OCI-M2 (cell line): ENCODE measurements at regions not wholly inside any gene's neighbourhood (a gene's known extent, or its start where the extent isn't known, plus 50 kb on each side); places are given as distances from the start of the nearest gene placed in this dataset.
"Not testable (repeated sequence)": the region's sequence is repeated elsewhere in the genome, so short reads cannot be mapped to it uniquely, and the experiment has no call there.

Experiments
- DNase-seq: peaks from one replicate; lab custom pipeline; 2025; ENCODE audit not compliant: unreplicated experiment; lab: John Stamatoyannopoulos, UW

GRCh38 chr5:28313953-28314352, 1275.6 kb upstream of the CDH9 start:
- DNase-seq: no peak

- no peak for DNase-seq
Observed at GRCh38 chr5:28313321-28313951, 1275.0 kb upstream of the CDH9 start.

GRCh38 chr5:28310696-28311095, 1272.3 kb upstream of the CDH9 start:
- DNase-seq: no peak

- DNase-seq: no peak
Observed at GRCh38 chr5:28305891-28306290, 1267.5 kb upstream of the CDH9 start.

GRCh38 chr5:28301712-28302111, 1263.3 kb upstream of the CDH9 start:
- DNase-seq: no peak

GRCh38 chr5:28296254-28297013, 1258.0 kb upstream of the CDH9 start:
- no peak for DNase-seq

- not testable (repeated sequence) for DNase-seq
Observed at GRCh38 chr5:28287021-28287420, 1248.6 kb upstream of the CDH9 start.

- no peak for DNase-seq
Observed at GRCh38 chr5:28286566-28286965, 1248.2 kb upstream of the CDH9 start.

GRCh38 chr5:28284788-28285187, 1246.4 kb upstream of the CDH9 start:
- no peak for DNase-seq

- no peak for DNase-seq
Observed at GRCh38 chr5:28281351-28281750, 1243.0 kb upstream of the CDH9 start.

- no peak for DNase-seq
Observed at GRCh38 chr5:28275931-28276330, 1237.5 kb upstream of the CDH9 start.

GRCh38 chr5:28269978-28270377, 1231.6 kb upstream of the CDH9 start:
- DNase-seq: no peak

GRCh38 chr5:28265877-28266276, 1227.5 kb upstream of the CDH9 start:
- DNase-seq: no peak

- DNase-seq: no peak
Observed at GRCh38 chr5:28254846-28255245, 1216.5 kb upstream of the CDH9 start.

GRCh38 chr5:28253431-28253830, 1215.0 kb upstream of the CDH9 start:
- no peak for DNase-seq

GRCh38 chr5:28249771-28250415, 1211.5 kb upstream of the CDH9 start:
- DNase-seq: no peak

GRCh38 chr5:28234356-28234968, 1196.1 kb upstream of the CDH9 start:
- DNase-seq: no peak

- no peak for DNase-seq
Observed at GRCh38 chr5:28226407-28226806, 1188.0 kb upstream of the CDH9 start.

- DNase-seq: no peak
Observed at GRCh38 chr5:28219539-28219938, 1181.2 kb upstream of the CDH9 start.

- DNase-seq: no peak
Observed at GRCh38 chr5:28217695-28218094, 1179.3 kb upstream of the CDH9 start.

GRCh38 chr5:28216939-28217360, 1178.6 kb upstream of the CDH9 start:
- no peak for DNase-seq

GRCh38 chr5:28215091-28215490, 1176.7 kb upstream of the CDH9 start:
- no peak for DNase-seq
